ENCODE measurements at regions not wholly inside any gene's neighbourhood (a gene's known extent, or its start where the extent isn't known, plus 50 kb on each side); places are given as distances from the start of the nearest gene placed in this dataset.

GRCh38 chr22:49052023-49052538, 775.6 kb downstream of the BRD1 start:
- H3K9me2 ChIP-seq (replicated peaks; ENCODE audit: control insufficient read depth, low read length): no peaks in the 10 kb centered on the region
- H3K27me3 ChIP-seq (ENCODE audit: control insufficient read depth, low read length): no peaks in the 10 kb centered on the region
- H4K20me1 ChIP-seq (ENCODE audit: control insufficient read depth, insufficient read depth, low read depth, low read length): no peaks in the 10 kb centered on the region
- no peak overlapping the region for H3K27ac ChIP-seq (ENCODE audit: low read depth, low read length)
- H3K4me3 ChIP-seq (ENCODE audit: low read length): no peak overlapping the region
- no peaks in the 10 kb centered on the region for H3K9me3 ChIP-seq (ENCODE audit: control insufficient read depth, insufficient read depth, low read length)
- no peaks in the 10 kb centered on the region for H3K4me1 ChIP-seq (ENCODE audit: control insufficient read depth, low read length)
- no peak overlapping the region for H3K4me2 ChIP-seq (ENCODE audit: low read length)
- TF ChIP-seq CTCF (IDR thresholded peaks at IDR 0.05; ENCODE audit: low read depth, low read length, poor library complexity, severe bottlenecking) (no peak), EZH2phosphoT487 (IDR thresholded peaks at IDR 0.05; ENCODE audit: borderline replicate concordance, low read length) (no peak)
- no peaks in the 10 kb centered on the region for H3F3A ChIP-seq (ENCODE audit: control insufficient read depth, insufficient read depth)
- H3K36me3 ChIP-seq (ENCODE audit: control insufficient read depth, low read length): no peaks in the 10 kb centered on the region
- no peaks in the 10 kb centered on the region for H3K79me2 ChIP-seq (ENCODE audit: control insufficient read depth, low read length)

GRCh38 chr22:49051491-49052022, 776.1 kb downstream of the BRD1 start:
- no peak for TF ChIP-seq EZH2phosphoT487 (IDR thresholded peaks at IDR 0.05; ENCODE audit: borderline replicate concordance, low read length)
- TF ChIP-seq CTCF (IDR thresholded peaks at IDR 0.05; ENCODE audit: low read depth, low read length, poor library complexity, severe bottlenecking): no peak
- Histone ChIP-seq H3K4me2 (ENCODE audit: low read length) (no peak overlapping the region), H3K27me3 (ENCODE audit: control insufficient read depth, low read length) (no peaks in the 10 kb centered on the region)

GRCh38 chr22:49049691-49050090, 778.0 kb downstream of the BRD1 start:
- H3K36me3 ChIP-seq (ENCODE audit: control insufficient read depth, low read length): no peaks in the 10 kb centered on the region
- no peaks in the 10 kb centered on the region for H3K9me2 ChIP-seq (replicated peaks; ENCODE audit: control insufficient read depth, low read length)
- H4K20me1 ChIP-seq (ENCODE audit: control insufficient read depth, insufficient read depth, low read depth, low read length): no peaks in the 10 kb centered on the region
- H3K27me3 ChIP-seq (ENCODE audit: control insufficient read depth, low read length): no peaks in the 10 kb centered on the region
- H3F3A ChIP-seq (ENCODE audit: control insufficient read depth, insufficient read depth): no peaks in the 10 kb centered on the region
- no peak overlapping the region for H3K4me2 ChIP-seq (ENCODE audit: low read length)
- no peak overlapping the region for H3K27ac ChIP-seq (ENCODE audit: low read depth, low read length)
- peaks cover 11% of the 10 kb centered on the region for H3K4me1 ChIP-seq (ENCODE audit: control insufficient read depth, low read length)
- TF ChIP-seq EZH2phosphoT487 (IDR thresholded peaks at IDR 0.05; ENCODE audit: borderline replicate concordance, low read length) (no peak), CTCF (IDR thresholded peaks at IDR 0.05; ENCODE audit: low read depth, low read length, poor library complexity, severe bottlenecking) (no peak)
- no peak overlapping the region for H3K4me3 ChIP-seq (ENCODE audit: low read length)
- no peaks in the 10 kb centered on the region for H3K9me3 ChIP-seq (ENCODE audit: control insufficient read depth, insufficient read depth, low read length)
- no peaks in the 10 kb centered on the region for H3K79me2 ChIP-seq (ENCODE audit: control insufficient read depth, low read length)

More at GRCh38 chr22:49051491-49052022, 776.1 kb downstream of the BRD1 start:
- Histone ChIP-seq H4K20me1 (ENCODE audit: control insufficient read depth, insufficient read depth, low read depth, low read length) (no peaks in the 10 kb centered on the region), H3F3A (ENCODE audit: control insufficient read depth, insufficient read depth) (no peaks in the 10 kb centered on the region), H3K9me2 (replicated peaks; ENCODE audit: control insufficient read depth, low read length) (no peaks in the 10 kb centered on the region), H3K36me3 (ENCODE audit: control insufficient read depth, low read length) (no peaks in the 10 kb centered on the region), H3K4me1 (ENCODE audit: control insufficient read depth, low read length) (peaks cover 4% of the 10 kb centered on the region), H3K9me3 (ENCODE audit: control insufficient read depth, insufficient read depth, low read length) (no peaks in the 10 kb centered on the region), H3K27ac (ENCODE audit: low read depth, low read length) (no peak overlapping the region), H3K4me3 (ENCODE audit: low read length) (no peak overlapping the region), H3K79me2 (ENCODE audit: control insufficient read depth, low read length) (no peaks in the 10 kb centered on the region)
